B cell (primary cell): ENCODE measurements at regions not wholly inside any gene's neighbourhood (a gene's known extent, or its start where the extent isn't known, plus 50 kb on each side); places are given as distances from the start of the nearest gene placed in this dataset.

Experiments used
- ATAC-seq: fragments of 200-7000 bp; cut with Tn5 transposase; one replicate; pipeline ENCODE4 v1.10.0; 2021; ENCODE audit warnings: low read depth, mild to moderate bottlenecking, moderate number of reproducible peaks, moderate library complexity
- CTCF ChIA-PET: fragments of 350-600 bp; sonication (Branson Sonifier 250); formaldehyde crosslinking; loops from one replicate; lab custom pipeline; 2021; ENCODE audit warnings: antibody characterized with exemption, inconsistent platforms; lab: Charles Lee
- POLR2A ChIA-PET: fragments of 350-600 bp; sonication (Branson Sonifier 250); formaldehyde crosslinking; loops from one replicate; lab custom pipeline; 2021; ENCODE audit warnings: antibody characterized with exemption; lab: Charles Lee
- DNase-seq: peaks from one replicate; pipeline ENCODE4 v3.0.0; 2013
- H2AFZ ChIP-seq: 2 replicates; pipeline ENCODE4 v1.6.1; 2012; ENCODE audit warnings: mild to moderate bottlenecking, low read depth, low read length; ENCODE audit not compliant: insufficient read depth, poor library complexity, severe bottlenecking
- H3K27ac ChIP-seq, 2 donors: 1 replicate in 1 of 2; 2 replicates in 1 of 2; pipeline ENCODE4 v1.5.1; 2012 to 2013; ENCODE audit warnings: low read length in 2 of 2, mild to moderate bottlenecking in 2 of 2, moderate library complexity in 1 of 2
- H3K27me3 ChIP-seq, 4 experiments: fragments of 200-600 bp in 1 of 4; sonication (generic) in 1 of 4; replicated peaks in 1 of 4; 1 replicate in 2 of 4; 2 replicates in 2 of 4; pipeline versions ENCODE4 v1.6.1 to v1.7.0; 2013 to 2016; ENCODE audit warnings: low read length in 3 of 4, mild to moderate bottlenecking in 2 of 4, mixed read lengths in 1 of 4, moderate library complexity in 1 of 4; ENCODE audit not compliant: insufficient read depth in 4 of 4, control insufficient read depth in 3 of 4; ENCODE audit errors: control extremely low read depth in 1 of 4
- H3K36me3 ChIP-seq, 2 experiments: replicated peaks in 1 of 2; 1 replicate in 1 of 2; 2 replicates in 1 of 2; pipeline versions ENCODE4 v1.6.1 to v1.7.1; 2013; ENCODE audit warnings: low read length in 1 of 2; ENCODE audit not compliant: insufficient read depth in 2 of 2, control insufficient read depth in 1 of 2; ENCODE audit errors: control extremely low read depth in 1 of 2, extremely low read depth in 1 of 2
- H3K4me1 ChIP-seq, 2 donors: fragments of 200-600 bp in 1 of 2; sonication (generic) in 1 of 2; 1 replicate in 1 of 2; 2 replicates in 1 of 2; pipeline versions ENCODE4 v1.5.1 to v1.6.1; 2013 to 2017; ENCODE audit warnings: low read length in 2 of 2; ENCODE audit not compliant: control insufficient read depth in 2 of 2, insufficient read depth in 2 of 2
- H3K4me2 ChIP-seq: replicated peaks from 2 replicates; pipeline ENCODE3; 2012; ENCODE audit warnings: mild to moderate bottlenecking, low read depth, low read length; ENCODE audit not compliant: poor library complexity, severe bottlenecking
- H3K4me3 ChIP-seq, 5 experiments: fragments of 200-600 bp in 1 of 5; sonication (generic) in 1 of 5; 1 replicate in 3 of 5; 2 replicates in 2 of 5; pipeline versions ENCODE4 v1.5.1 to v1.7.0; 2011 to 2016; ENCODE audit warnings: low read length in 4 of 5, mild to moderate bottlenecking in 4 of 5, low read depth in 2 of 5, control low read depth in 1 of 5, moderate library complexity in 1 of 5; ENCODE audit not compliant: insufficient read depth in 1 of 5; ENCODE audit errors: control extremely low read depth in 1 of 5, extremely low read depth in 1 of 5
- H3K79me2 ChIP-seq: fragments of 200-600 bp; sonication (generic); one replicate; pipeline ENCODE4 v1.6.0; 2016; ENCODE audit warnings: low read length; ENCODE audit not compliant: control insufficient read depth, insufficient read depth
- H3K9ac ChIP-seq: fragments of 200-600 bp; sonication (generic); 2 replicates; pipeline ENCODE4 v1.6.1; 2017; ENCODE audit warnings: mild to moderate bottlenecking, low read length, moderate library complexity
- H3K9me3 ChIP-seq, 3 donors: one replicate each; pipeline versions ENCODE4 v1.6.1 to v1.7.1; 2013; ENCODE audit warnings: low read length in 2 of 3; ENCODE audit not compliant: control insufficient read depth in 2 of 3, insufficient read depth in 1 of 3; ENCODE audit errors: control extremely low read depth in 1 of 3
- H4K20me1 ChIP-seq: 2 replicates; pipeline ENCODE4 v1.6.0; 2012; ENCODE audit warnings: mild to moderate bottlenecking, low read length; ENCODE audit not compliant: insufficient read depth, control insufficient read depth, poor library complexity, severe bottlenecking
- H3K27ac Mint-ChIP-seq: one replicate; pipeline ENCODE4 v1.8.0; 2021; ENCODE audit warnings: mixed read lengths
- H3K27me3 Mint-ChIP-seq: one replicate; pipeline ENCODE4 v1.8.0; 2021; ENCODE audit warnings: mixed read lengths
- H3K4me1 Mint-ChIP-seq: one replicate; pipeline ENCODE4 v1.8.0; 2021; ENCODE audit warnings: mixed read lengths
- H3K4me3 Mint-ChIP-seq: one replicate; pipeline ENCODE4 v1.8.0; 2021; ENCODE audit warnings: mixed read lengths
- H3K9me3 Mint-ChIP-seq: one replicate; pipeline ENCODE4 v1.8.0; 2022; ENCODE audit warnings: mixed read lengths; ENCODE audit not compliant: insufficient read depth
- EZH2 ChIP-seq: IDR thresholded peaks from 2 replicates; pipeline ENCODE4 v1.6.1; 2012; ENCODE audit warnings: borderline replicate concordance, low read depth, mild to moderate bottlenecking, moderate library complexity, low read length; ENCODE audit not compliant: insufficient read depth, poor library complexity, severe bottlenecking
- WGBS: methylation state at CpG from one replicate; pipeline ENCODE4 v1.1.5; 2013; ENCODE audit warnings: missing lambda C conversion rate; ENCODE audit not compliant: insufficient coverage; 5-methylcytosine and 5-hydroxymethylcytosine counted together
- intact Hi-C: fragments of 100-400 bp; cut with micrococcal nuclease; formaldehyde crosslinking; loops from one replicate; pipeline ENCODE4 v1.10.0; 2022
- TF ChIP-seq, protein P1 (sequence below): fragments of 200-600 bp; IDR thresholded peaks from one replicate; pipeline ENCODE4 v1.8.0; 2022; ENCODE audit warnings: antibody characterized with exemption, mild to moderate bottlenecking

DNA sequence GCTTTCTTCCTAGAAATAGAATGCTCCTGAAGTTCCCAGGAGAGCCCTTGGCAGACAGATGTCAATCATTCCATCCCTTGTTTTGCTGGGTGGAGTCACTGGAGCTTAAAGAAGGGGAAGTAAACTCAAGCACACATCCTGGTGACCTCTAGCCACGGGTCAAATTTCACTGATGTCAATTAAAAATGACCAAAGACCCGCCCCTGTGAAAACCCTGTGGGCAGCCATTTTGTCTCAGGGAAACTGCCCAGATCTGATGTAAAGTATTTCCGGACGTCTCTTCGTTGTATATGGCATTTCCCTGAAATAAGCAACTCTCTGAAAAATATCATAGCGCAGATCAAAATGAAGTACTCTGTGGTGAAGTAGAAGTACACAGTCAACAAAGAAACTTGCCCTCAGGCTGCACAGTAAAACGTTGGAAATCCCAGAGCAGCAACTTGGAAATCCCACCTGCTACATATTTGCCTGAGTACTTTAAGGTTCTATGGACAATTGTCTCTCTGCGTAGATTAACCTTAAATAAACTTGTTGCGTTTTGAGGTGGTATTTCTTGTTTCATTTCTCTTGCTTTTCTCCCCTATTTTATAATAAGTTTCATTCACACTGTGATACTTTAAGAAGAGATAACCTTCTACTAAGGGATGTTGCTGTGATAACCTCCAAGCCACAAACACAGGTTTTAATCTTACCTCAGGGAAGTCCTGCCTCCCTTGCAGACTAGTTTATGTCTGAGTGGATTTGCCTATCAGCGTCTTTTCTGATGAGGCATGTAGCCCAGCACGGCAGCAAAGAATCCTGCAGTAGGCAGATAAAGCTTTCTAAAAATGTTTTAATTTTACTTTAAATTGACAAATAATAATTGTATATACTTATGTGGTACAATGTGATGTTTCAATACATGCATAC, 60.9 kb upstream of the PIP5K1B start:
- H3K4me2 ChIP-seq, result peak overlapping the region; percentile 52
- WGBS, result 14% methylated on average over 5 of the region's 11 CpGs
- H3K27me3 ChIP-seq, result no peaks in the 10 kb centered on the region
- ATAC-seq (peak; percentile 61), DNase-seq (peak; percentile 83)
- peak overlapping the region; percentile 68 for H2AFZ ChIP-seq
- H3K4me1 ChIP-seq, result peaks cover 83 to 91% of the 10 kb centered on the region in 2 donors
- intact Hi-C loops, result loop anchor here (5.0 kb wide), 2 partner anchors 253 to 1768 kb away; partner anchors contain the start of gene KLF9
- no peaks in the 10 kb centered on the region for H3K27me3 Mint-ChIP-seq
- peaks cover 89% of the 10 kb centered on the region for H3K4me1 Mint-ChIP-seq
- no peaks in the 10 kb centered on the region for H3K9me3 Mint-ChIP-seq
- TF ChIP-seq, protein P1, sequence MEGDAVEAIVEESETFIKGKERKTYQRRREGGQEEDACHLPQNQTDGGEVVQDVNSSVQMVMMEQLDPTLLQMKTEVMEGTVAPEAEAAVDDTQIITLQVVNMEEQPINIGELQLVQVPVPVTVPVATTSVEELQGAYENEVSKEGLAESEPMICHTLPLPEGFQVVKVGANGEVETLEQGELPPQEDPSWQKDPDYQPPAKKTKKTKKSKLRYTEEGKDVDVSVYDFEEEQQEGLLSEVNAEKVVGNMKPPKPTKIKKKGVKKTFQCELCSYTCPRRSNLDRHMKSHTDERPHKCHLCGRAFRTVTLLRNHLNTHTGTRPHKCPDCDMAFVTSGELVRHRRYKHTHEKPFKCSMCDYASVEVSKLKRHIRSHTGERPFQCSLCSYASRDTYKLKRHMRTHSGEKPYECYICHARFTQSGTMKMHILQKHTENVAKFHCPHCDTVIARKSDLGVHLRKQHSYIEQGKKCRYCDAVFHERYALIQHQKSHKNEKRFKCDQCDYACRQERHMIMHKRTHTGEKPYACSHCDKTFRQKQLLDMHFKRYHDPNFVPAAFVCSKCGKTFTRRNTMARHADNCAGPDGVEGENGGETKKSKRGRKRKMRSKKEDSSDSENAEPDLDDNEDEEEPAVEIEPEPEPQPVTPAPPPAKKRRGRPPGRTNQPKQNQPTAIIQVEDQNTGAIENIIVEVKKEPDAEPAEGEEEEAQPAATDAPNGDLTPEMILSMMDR, result no peak
- TF ChIP-seq EZH2, result no peak
- no peaks in the 10 kb centered on the region for H3K9me3 ChIP-seq
- H3K9ac ChIP-seq, result peak overlapping the region; percentile 42
- H3K27ac ChIP-seq, result peak overlapping the region; percentile 91 to 97
- CTCF ChIA-PET, result interaction anchor here (0.6 to 1.3 kb wide), 7 partner anchors 11 to 61 kb away, joined by 3 to 4 read pairs (median 3); partner anchors contain the start of gene PIP5K1B
- H3K27ac Mint-ChIP-seq, result peak overlapping the region; percentile 91
- no peaks in the 10 kb centered on the region for H3K36me3 ChIP-seq
- H4K20me1 ChIP-seq, result no peaks in the 10 kb centered on the region
- POLR2A ChIA-PET, result interaction anchor here (0.8 to 1.5 kb wide), 4 partner anchors 29 to 135 kb away, joined by 3 to 6 read pairs (median 3); partner anchors contain the start of gene PIP5K1B
- peak overlapping the region in 1 of 5 experiments; percentile 42 for H3K4me3 ChIP-seq
- H3K79me2 ChIP-seq, result no peaks in the 10 kb centered on the region
- H3K4me3 Mint-ChIP-seq, result peak overlapping the region; percentile 70
